ENCODE measurements at regions not wholly inside any gene's neighbourhood (a gene's known extent, or its start where the extent isn't known, plus 50 kb on each side); places are given as distances from the start of the nearest gene placed in this dataset.

DNA sequence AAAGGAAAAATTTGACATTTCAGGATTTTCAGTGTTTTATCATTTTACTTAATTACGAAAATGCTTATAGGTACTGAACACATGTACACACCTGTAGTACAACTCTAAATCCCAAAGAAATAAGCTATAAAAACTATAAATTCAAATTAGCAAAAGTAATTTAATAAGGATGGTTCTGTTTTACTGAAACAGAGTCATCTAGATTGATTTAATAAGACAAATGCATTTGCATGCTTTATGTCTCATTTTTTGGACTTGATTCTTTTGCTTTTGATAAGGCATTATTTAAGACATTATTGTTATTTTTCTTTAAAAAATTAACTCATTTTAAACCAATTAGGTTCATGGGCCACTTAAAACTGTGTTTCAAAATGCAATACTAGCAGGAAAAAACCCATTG lies 201.2 kb downstream of the PIK3R1 start:
- Mint-ChIP-seq H3K27ac (no peak overlapping the region), H3K36me3 (no peaks in the 10 kb centered on the region), H3K9me3 (peaks cover 0 to 4% of the 10 kb centered on the region in 2 donors)
- ATAC-seq, result no peak
- DNase-seq (ENCODE audit: low spot score in 2 of 2), result no peak

DNA sequence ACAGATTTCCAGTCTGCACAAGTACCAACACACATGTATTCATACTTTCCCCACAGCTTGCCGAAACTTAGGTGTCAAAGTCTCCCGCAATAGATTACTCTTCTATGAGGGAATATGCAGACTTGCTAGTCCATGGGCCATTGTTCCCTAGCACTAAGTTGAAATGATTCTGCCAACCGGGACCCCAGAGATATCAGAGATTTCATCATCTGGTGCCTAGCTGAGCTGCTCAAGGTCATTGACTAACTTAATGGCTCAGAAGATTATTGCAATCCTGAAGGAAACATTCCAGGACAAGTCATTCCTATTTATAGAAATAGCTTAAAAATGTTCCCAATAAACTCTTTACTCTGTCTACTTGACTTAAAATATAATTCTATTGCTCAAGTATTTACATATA lies 202.6 kb downstream of the PIK3R1 start:
- DNase-seq (ENCODE audit: low spot score in 2 of 2) (no peak), ATAC-seq (no peak)
- Mint-ChIP-seq H3K9me3 (no peaks in the 10 kb centered on the region), H3K36me3 (no peaks in the 10 kb centered on the region), H3K27ac (no peak overlapping the region)

DNA sequence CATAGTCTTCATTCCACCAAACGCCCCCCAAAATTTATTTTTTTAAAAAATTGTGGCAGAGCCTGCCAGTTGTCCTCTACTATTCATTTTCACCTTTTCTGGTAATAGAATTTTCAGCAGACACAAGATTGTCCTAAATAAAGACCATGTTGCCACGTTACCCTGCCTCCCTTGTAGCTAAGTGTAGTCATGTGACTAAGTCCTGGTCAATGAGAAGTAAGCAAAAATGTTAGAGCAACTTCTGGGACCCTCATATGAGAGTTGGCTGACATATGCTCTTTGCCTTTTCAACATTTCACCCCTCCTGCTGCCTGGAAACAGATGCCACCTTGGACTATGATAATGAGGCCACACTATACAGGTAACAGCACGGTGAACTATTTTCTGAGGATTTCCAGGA lies 203.1 kb downstream of the PIK3R1 start:
- no peak for DNase-seq (ENCODE audit: low spot score in 2 of 2)

DNA sequence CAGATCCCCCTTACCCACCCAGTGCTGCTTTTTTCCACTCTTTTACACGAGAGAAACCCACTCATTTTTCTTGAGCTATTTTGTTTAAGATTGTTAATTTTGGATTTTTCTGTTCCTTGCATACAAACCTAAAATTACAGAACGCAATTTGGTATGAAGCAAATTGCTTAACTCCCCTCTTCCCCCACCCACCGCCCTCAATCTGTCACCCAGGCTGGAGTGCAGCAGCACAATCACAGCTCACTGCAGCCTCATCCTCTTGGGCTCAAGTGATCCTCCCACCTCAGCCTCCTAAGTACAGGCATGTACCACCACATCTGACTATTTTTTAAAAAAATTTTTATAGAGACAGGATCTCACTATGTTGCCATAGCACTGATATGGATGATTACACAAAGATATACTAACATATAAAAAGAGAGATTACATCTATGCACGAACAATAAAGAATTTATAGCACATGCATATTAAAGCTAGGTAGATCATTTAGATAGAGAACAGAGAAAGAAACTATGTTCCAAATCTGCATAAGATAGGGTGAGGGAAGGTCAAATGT lies 203.6 kb downstream of the PIK3R1 start:
- no peaks in the 10 kb centered on the region for H3K9me3 Mint-ChIP-seq
- DNase-seq (ENCODE audit: low spot score in 2 of 2) (no peak), ATAC-seq (no peak)
- H3K27ac Mint-ChIP-seq, result no peak overlapping the region
- no peaks in the 10 kb centered on the region for H3K36me3 Mint-ChIP-seq

More for the DNA sequence above, 203.1 kb downstream of the PIK3R1 start:
- H3K9me3 Mint-ChIP-seq, result no peaks in the 10 kb centered on the region
- H3K36me3 Mint-ChIP-seq, result no peaks in the 10 kb centered on the region
- no peak overlapping the region for H3K27ac Mint-ChIP-seq
- ATAC-seq, result no peak

DNA sequence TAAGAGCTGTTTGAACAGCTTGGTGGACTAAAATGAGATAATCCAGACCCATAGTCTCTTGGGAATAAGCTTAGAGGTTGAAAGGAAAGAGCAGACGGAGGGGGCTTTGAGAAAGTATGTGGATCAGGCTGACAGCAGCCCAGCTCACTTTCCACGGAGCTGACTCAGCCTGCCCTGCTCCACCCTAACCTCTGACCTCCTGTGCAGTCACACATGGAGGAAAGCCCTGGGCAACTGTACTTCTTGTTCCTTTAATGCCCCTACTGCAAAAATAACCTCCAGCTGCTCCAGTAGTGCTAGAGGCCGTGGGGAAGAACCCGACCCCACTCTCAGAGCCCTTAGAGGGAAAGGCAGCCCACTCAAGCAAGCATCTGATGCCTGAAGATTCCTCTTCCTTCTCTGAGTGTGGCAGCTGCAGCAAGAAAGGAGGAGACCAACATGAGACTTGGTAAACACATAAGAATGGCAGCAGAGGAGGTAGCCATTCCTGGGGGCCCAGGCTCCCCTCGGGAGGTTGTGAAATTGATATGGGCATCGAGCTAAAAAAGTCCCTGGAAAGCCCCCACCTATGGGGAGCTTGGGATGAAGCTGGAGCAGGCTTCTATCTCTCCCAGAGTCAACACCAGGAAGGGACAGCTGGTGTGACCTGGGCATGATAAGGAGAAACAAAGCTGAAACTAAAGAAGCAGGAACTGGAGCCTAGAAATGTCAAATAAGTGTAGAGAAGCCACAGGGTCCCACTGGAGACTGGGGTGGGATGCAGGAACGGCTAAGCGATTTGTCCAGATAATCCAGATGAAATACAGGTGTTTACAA lies 204.3 kb downstream of the PIK3R1 start:
- DNase-seq (ENCODE audit: low spot score in 2 of 2) (no peak), ATAC-seq (no peak)
- no peak overlapping the region for H3K27ac Mint-ChIP-seq
- H3K9me3 Mint-ChIP-seq, result no peaks in the 10 kb centered on the region
- no peaks in the 10 kb centered on the region for H3K36me3 Mint-ChIP-seq

DNA sequence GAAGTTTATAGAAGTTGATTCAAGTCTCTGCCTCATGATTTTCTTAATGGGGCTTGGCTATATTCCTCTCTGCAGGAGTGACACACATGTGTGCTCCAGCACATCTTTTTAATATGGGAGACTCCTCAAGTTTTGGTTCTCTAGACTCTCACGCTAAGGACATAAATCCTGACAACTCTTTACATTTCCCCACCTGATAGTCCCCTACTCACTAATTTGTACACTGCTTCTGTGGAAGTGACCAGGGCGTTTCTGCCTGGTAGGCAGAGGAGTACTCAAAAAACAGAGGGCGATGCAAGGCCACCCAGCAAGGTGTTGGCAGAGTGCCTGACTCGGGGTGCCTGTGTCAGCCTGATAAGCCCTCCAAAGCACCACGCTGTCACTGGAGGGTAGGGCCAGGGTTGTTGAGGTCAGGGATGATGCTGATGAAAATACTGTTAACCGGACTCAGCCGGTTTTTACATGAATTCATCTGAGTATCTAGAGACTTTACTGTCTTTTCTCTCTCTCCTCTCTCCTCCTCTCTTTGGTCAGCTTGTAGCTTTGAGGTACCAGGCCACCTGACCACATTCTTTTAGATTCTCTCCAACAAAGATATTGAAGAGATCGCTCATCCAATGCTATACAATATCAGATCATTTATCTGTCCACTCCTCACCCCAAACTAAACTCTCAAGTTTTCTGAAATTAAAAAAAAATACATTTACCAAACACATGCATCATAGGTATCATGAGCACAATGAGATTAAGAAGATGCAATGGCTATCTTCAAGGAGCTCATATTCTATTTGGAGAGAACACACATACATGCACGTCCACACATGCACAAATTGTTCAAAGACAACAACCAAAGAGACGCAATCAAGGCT lies 205.2 kb downstream of the PIK3R1 start:
- no peak for ATAC-seq
- Mint-ChIP-seq H3K9me3 (no peaks in the 10 kb centered on the region), H3K27ac (no peak overlapping the region), H3K36me3 (no peaks in the 10 kb centered on the region)
- no peak for DNase-seq (ENCODE audit: low spot score in 2 of 2)

DNA sequence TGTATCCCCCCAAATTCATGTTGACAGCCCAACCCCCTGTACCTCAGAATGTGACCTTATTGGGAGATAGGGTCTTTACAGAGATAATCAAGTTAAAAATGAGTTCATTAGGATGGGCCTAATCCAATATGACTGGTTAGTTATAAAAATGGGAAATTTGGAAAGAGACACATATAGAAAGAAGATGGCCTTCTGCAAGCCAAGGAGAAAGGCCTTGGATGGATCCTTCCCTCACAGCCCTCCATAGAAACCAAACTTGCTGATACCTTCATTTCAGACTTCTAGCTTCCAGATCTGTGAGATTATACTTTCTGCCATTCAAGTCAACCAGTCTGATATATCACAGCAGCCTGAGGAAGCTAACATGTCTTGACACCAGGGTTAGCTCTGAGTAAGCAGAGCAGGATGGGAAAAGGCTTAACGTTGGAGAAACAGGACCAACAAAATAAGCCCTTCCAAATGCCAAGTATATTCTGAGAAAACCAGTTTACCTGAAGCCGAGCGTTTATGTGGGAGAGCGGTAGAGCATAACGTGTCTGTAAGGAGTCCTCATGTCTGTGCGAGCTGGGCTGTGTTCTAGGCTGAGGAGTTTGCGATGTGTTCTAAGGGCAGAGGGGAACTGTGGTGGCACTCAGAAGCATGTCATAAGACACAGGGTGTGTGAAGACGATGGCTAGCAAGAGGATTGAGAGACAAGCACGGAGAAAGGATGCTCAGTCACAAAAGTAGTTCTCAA lies 206.1 kb downstream of the PIK3R1 start:
- Mint-ChIP-seq H3K27ac (no peak overlapping the region), H3K9me3 (no peaks in the 10 kb centered on the region), H3K36me3 (no peaks in the 10 kb centered on the region)
- ATAC-seq (no peak), DNase-seq (ENCODE audit: low spot score in 2 of 2) (no peak)

DNA sequence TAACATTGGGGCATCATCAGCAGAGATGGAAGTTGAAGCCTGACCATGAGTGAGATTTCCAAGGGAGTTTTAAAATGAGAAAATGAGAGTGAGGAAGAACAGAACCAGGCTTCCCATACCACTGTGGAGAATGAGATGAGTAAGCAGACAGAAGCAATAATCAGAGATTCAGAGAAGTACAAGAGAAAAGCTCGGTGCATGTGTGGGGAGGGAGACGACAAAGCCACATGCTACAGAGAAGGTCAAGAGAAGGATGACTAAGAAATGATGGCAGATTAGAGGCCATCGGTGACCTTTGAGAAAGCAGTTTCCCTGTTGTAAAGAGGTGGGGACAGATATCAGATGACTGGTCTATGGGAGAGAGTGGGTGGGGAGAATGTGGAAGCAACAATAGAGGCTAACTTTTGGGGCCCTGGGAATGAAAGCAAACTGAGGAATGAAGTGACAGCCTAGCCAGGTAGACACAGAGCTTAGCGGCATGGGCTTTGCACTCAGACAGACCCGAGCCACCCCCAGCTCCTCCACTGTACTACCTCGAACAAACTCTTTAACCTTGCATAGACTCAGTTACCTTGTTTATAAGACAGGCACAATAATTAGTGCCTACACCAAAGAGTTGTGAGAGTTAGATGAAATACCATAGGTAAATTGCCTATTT lies 207.7 kb downstream of the PIK3R1 start:
- Mint-ChIP-seq H3K27ac (peak overlapping the region in 1 of 2 donors; percentile 10), H3K36me3 (no peaks in the 10 kb centered on the region), H3K9me3 (no peaks in the 10 kb centered on the region)
- DNase-seq (ENCODE audit: low spot score in 2 of 2), result peak in 1 of 2 donors; percentile 64
- ATAC-seq, result peak; percentile 86 to 89

DNA sequence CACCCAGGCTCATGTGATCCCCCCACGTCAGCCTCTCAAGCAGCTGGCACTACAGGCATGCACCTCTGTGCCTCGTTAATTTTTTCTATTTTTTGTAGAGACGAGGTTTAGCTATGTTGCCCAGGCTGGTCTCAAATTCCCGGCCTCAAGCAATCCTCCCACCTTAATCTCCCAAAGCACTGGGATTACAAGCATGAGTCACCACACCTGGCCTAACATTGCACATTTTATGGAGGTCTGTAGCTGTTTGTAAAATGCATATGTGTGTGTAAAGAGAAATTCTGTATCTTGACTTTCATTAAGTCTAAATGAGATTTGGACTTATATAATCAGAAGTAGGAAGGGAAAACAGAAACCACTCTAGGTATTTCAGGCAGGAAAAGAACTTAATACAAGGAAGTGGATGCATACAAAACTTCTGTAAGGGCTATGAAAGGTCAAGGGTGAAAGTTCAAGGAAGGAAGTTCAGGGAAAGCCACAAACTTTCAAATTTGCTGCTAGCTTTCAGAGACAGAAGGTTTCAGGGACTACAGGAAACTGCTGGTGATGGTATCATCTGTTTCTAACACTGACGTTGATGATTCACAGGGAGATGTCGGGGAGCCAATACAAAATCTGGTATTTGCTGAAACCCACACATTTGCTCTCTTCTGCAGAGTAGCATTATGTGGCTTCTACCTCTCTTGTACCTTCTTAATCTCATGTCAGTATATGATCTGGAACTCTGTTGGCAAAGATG lies 209.4 kb downstream of the PIK3R1 start:
- H3K36me3 Mint-ChIP-seq, result no peaks in the 10 kb centered on the region
- ATAC-seq (peak; percentile 75 to 87), DNase-seq (ENCODE audit: low spot score in 2 of 2) (peak in 1 of 2 donors; percentile 34)
- peak overlapping the region in 1 of 2 donors; percentile 77 for H3K27ac Mint-ChIP-seq
- H3K9me3 Mint-ChIP-seq, result no peaks in the 10 kb centered on the region

DNA sequence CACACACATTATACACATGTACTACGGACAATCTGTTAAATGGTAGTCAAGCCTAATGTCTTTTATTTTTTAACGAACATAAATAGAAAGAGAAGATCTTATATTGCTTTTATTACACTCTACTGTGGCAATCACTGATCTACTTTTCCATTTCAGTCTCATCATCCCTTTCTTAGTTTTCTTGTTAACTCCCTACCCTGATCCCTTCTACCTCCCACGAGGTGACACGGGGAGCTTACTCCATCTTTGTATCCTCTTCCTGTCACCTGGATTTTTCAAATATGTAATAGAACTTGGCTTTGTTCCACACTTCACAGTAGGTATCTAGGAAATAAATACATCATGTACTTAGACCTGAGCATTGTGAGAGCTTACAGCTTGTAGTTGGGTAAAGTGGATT lies 211.0 kb downstream of the PIK3R1 start:
- no peak for DNase-seq (ENCODE audit: low spot score in 2 of 2)
- no peaks in the 10 kb centered on the region for H3K9me3 Mint-ChIP-seq
- no peak overlapping the region for H3K27ac Mint-ChIP-seq
- no peaks in the 10 kb centered on the region for H3K36me3 Mint-ChIP-seq
- ATAC-seq, result no peak

DNA sequence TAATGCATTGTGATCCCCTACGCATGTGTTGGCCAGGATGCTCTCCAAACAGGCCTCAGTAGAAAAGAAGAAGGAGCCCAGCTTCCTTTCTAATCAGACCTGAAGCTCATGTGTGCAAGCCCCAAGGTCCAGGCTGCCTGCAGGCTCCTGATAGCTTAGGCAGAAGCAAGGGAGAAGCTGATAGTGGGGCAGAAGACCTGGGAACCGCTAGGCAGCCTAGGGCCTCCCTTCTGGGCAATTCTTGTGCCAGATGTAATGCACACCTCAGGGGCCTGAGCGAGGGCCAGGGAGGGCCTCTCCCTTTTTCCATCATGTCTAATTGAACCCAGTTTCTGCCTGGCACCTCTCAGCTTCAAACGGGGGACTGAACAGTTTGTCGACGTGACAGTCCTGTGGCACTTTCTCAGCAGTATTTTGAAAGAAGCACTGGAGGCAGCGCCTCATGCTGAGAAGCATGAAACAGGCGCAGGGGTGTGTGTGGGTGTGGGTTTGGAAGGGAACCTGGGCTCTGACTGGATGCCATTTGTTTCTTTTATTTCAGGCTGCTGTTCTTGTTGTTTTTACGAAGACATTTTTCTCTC lies 212.8 kb downstream of the PIK3R1 start:
- H3K36me3 Mint-ChIP-seq, result no peaks in the 10 kb centered on the region
- ATAC-seq, result no peak
- no peak for DNase-seq (ENCODE audit: low spot score in 2 of 2)
- H3K27ac Mint-ChIP-seq, result no peak overlapping the region
- no peaks in the 10 kb centered on the region for H3K9me3 Mint-ChIP-seq

DNA sequence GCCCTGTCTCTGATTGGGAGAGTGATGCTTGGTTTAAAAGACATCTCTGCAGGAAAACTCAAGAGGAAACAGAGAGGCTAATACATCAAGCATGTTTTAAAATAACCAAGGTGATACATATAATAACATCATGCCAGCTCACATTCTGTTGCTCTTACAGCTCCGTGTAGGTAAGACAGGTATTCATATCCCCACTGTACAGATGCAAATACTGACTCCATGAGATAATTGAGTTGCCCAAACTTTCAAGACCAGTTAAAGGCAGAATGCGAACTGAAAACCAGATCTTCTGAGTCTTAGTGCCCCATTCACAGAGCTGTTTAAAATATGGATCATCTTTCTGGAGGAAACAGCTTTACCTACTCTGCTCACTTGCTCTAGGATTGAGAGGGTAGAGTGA lies 214.0 kb downstream of the PIK3R1 start:
- peaks cover 0 to 4% of the 10 kb centered on the region in 2 donors for H3K36me3 Mint-ChIP-seq
- peaks cover 0 to 4% of the 10 kb centered on the region in 2 donors for H3K9me3 Mint-ChIP-seq
- ATAC-seq, result no peak
- H3K27ac Mint-ChIP-seq, result no peak overlapping the region
- DNase-seq (ENCODE audit: low spot score in 2 of 2), result no peak

DNA sequence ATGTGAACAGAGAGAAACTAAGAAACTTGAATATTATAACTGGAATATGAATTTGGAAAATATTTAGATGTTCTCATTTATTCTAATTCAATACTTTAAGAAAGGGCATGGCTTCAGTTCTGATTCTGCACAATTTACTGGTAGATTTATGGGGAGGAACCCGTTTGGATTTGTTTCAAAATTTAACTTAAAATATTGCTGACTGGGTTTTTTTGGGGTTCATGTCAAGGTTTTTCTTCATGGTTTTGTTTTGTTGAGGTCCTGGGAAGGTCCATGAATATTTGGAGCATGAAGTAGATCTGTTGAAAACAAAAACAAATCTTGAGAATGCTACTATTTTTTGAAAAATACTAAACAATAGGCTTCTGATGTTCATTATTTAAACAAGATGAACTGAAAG lies 214.7 kb downstream of the PIK3R1 start:
- Mint-ChIP-seq H3K9me3 (peaks cover 0 to 4% of the 10 kb centered on the region in 2 donors), H3K36me3 (peaks cover 0 to 4% of the 10 kb centered on the region in 2 donors), H3K27ac (no peak overlapping the region)
- ATAC-seq (no peak), DNase-seq (ENCODE audit: low spot score in 2 of 2) (no peak)

DNA sequence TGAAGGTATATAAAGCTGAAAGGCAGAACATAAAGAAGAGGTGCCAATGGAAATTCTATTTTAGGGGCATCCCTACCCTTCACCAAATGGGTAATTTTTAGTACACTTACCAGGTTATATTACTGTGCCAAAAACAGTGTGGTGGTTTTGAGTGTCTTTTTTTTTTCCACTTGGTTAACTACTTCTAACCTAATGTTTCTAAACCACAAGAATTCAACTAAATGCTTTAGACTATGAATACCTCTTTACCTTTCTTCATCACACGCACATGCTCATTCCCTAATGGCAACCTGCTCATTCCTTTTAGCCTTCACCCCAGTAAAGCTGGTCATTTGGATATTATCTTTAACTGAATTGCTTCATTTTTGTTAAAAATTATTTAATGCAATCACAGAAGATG lies 215.6 kb downstream of the PIK3R1 start:
- ATAC-seq, result no peak
- DNase-seq (ENCODE audit: low spot score in 2 of 2), result no peak
- H3K9me3 Mint-ChIP-seq, result peaks cover 0 to 4% of the 10 kb centered on the region in 2 donors
- H3K36me3 Mint-ChIP-seq, result peaks cover 0 to 4% of the 10 kb centered on the region in 2 donors
- H3K27ac Mint-ChIP-seq, result no peak overlapping the region

DNA sequence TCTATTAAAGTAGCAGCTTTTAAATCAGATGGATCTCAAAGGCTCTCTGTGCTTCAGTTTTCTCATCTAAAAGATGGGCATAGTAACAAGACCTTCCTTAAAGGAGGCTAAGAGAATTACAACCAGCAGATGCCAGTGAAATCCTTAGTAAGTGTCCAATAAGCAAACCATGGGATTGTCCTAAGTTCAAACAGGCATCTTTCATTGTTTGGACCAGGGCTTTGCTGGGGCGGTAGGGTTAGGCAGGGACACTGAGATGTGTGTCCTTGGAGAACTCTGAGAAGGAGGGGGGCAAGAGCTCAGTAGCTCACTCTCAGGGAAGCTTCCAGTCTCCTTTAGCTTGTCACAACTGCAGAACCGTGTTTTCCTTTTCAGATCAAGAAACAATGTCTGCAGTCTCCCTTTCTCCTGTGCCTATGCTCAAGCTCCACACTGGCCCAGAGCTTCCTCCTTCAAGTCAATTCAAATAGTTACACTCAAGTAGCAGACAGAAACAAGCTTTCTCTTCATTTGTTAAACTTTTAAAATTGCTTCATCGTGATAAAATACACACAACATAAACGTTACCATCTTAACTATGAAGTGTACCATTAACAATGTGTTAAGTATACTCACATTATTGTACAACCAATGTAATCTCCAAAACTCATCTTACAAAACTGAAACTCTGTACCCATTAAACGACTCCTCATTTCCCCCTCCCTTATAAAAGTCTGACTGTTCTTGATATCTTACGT lies 216.2 kb downstream of the PIK3R1 start:
- Mint-ChIP-seq H3K36me3 (peaks cover 0 to 4% of the 10 kb centered on the region in 2 donors), H3K9me3 (peaks cover 0 to 4% of the 10 kb centered on the region in 2 donors), H3K27ac (peak overlapping the region in 1 of 2 donors; percentile 78)
- DNase-seq (ENCODE audit: low spot score in 2 of 2) (no peak), ATAC-seq (no peak)

All from activated naive CD4-positive, alpha-beta T cell treated with anti-CD3 and anti-CD28 coated beads, Interleukin-2, amount 50 U/mL, for 72 hours (primary cell).